GM23338 (cell line): ENCODE measurements at regions not wholly inside any gene's neighbourhood (a gene's known extent, or its start where the extent isn't known, plus 50 kb on each side); places are given as distances from the start of the nearest gene placed in this dataset.

ENCODE experiments used
- CREB1 ChIP-seq: fragments of 250-450 bp; sonication (Bioruptor Pico); IDR thresholded peaks from 2 replicates; pipeline ENCODE4 v1.5.0; 2020; ENCODE audit warnings: low read depth, mild to moderate bottlenecking, moderate library complexity
- EZH2 ChIP-seq: fragments of 200-600 bp; sonication (generic); IDR thresholded peaks from one replicate; pipeline ENCODE4 v1.8.0; 2017; ENCODE audit warnings: antibody characterized with exemption, mild to moderate bottlenecking, low read depth; ENCODE audit not compliant: unreplicated experiment
- EZH2phosphoT487 ChIP-seq: fragments of 200-600 bp; sonication (generic); IDR thresholded peaks from one replicate; pipeline ENCODE4 v1.8.1; 2018; ENCODE audit warnings: antibody characterized with exemption; ENCODE audit not compliant: unreplicated experiment
- JUNB ChIP-seq: IDR thresholded peaks from one replicate; pipeline ENCODE4 v1.6.1; 2016; ENCODE audit warnings: antibody characterized with exemption; ENCODE audit not compliant: unreplicated experiment
- POLR2AphosphoS5 ChIP-seq: IDR thresholded peaks from 2 replicates; pipeline ENCODE4 v1.6.1; 2016; ENCODE audit warnings: antibody characterized with exemption, low read depth
- STAT1 ChIP-seq: IDR thresholded peaks from one replicate; pipeline ENCODE4 v1.6.1; 2016; ENCODE audit warnings: antibody characterized with exemption; ENCODE audit not compliant: unreplicated experiment
- ZNF114 ChIP-seq: fragments of 250-450 bp; sonication (Bioruptor Pico); IDR thresholded peaks from 2 replicates; pipeline ENCODE4 v1.5.0; 2020; ENCODE audit warnings: mild to moderate bottlenecking, moderate library complexity
- TF ChIP-seq, protein P1 (sequence below), 2 experiments: fragments of 200-600 bp in 1 of 2; sonication (generic) in 1 of 2; conservative IDR thresholded peaks; 2 replicates each; pipeline versions ENCODE4 v1.5.1 to v1.6.1; 2016 to 2017; ENCODE audit warnings: antibody characterized with exemption in 2 of 2, low read depth in 2 of 2, mild to moderate bottlenecking in 2 of 2, moderate library complexity in 1 of 2
- TF ChIP-seq, protein P2 (sequence below): IDR thresholded peaks from 2 replicates; pipeline ENCODE4 v1.6.1; 2016; ENCODE audit warnings: antibody characterized with exemption
- TF ChIP-seq, protein P3 (sequence below): IDR thresholded peaks from one replicate; pipeline ENCODE4 v1.6.1; 2018; ENCODE audit warnings: antibody characterized with exemption; ENCODE audit not compliant: unreplicated experiment

DNA sequence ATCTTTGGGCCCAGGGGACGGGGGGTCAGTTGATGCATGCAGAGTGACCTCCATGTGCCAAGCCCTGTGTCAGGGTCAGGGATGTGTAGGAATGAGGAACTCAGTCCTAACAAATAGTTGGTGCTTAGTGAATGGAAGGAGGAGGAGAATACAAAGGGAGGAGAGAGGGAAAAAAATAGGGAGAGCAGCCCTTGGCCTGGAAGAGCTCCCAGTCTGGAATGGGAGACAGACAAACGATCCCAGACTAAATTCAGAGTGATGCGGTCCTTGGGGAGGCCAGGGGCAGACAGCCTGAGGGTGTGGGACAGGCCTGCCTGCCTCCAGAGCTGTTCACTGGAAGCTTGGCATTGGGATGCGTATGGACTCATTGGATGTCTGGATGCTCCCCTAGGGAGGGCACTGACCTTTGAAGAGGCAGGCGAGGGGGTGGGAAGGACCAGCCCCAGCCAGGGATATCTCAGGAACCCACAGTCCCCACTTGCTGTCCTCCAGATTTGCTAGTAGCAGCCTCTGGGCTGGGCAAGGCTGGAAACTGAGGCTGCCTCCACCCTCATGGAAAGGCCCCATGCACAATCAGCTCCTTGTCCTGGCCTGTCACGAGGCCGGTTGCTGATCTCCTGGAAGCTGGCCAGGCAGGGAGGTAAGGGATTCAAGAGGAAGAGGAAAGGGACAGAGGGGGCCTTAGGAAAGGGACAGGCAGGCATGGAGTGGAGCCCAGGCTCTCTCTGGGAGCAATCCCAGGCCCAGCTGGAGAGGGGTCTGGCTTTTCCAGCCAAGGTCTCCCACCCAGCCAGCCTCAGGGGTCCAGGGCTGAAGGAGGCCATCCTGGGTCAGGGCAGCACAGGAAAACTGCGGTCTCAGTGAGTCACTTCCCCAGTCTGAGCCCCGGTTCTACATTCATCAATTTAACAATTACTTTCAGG, 69.0 kb upstream of the GGTA1 start:
- TF ChIP-seq, protein P1, sequence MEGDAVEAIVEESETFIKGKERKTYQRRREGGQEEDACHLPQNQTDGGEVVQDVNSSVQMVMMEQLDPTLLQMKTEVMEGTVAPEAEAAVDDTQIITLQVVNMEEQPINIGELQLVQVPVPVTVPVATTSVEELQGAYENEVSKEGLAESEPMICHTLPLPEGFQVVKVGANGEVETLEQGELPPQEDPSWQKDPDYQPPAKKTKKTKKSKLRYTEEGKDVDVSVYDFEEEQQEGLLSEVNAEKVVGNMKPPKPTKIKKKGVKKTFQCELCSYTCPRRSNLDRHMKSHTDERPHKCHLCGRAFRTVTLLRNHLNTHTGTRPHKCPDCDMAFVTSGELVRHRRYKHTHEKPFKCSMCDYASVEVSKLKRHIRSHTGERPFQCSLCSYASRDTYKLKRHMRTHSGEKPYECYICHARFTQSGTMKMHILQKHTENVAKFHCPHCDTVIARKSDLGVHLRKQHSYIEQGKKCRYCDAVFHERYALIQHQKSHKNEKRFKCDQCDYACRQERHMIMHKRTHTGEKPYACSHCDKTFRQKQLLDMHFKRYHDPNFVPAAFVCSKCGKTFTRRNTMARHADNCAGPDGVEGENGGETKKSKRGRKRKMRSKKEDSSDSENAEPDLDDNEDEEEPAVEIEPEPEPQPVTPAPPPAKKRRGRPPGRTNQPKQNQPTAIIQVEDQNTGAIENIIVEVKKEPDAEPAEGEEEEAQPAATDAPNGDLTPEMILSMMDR (conservative IDR thresholded peaks at IDR 0.05; ENCODE audit: low read depth in 2 of 2) = no peak
- TF ChIP-seq POLR2AphosphoS5 (no peak), EZH2 (no peak), CREB1 (CRISPR knock-in tag) (no peak), JUNB (no peak), EZH2phosphoT487 (no peak), ZNF114 (CRISPR knock-in tag) (no peak), STAT1 (no peak)
- TF ChIP-seq, protein P2, sequence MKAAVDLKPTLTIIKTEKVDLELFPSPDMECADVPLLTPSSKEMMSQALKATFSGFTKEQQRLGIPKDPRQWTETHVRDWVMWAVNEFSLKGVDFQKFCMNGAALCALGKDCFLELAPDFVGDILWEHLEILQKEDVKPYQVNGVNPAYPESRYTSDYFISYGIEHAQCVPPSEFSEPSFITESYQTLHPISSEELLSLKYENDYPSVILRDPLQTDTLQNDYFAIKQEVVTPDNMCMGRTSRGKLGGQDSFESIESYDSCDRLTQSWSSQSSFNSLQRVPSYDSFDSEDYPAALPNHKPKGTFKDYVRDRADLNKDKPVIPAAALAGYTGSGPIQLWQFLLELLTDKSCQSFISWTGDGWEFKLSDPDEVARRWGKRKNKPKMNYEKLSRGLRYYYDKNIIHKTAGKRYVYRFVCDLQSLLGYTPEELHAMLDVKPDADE = no peak
- TF ChIP-seq, protein P3, sequence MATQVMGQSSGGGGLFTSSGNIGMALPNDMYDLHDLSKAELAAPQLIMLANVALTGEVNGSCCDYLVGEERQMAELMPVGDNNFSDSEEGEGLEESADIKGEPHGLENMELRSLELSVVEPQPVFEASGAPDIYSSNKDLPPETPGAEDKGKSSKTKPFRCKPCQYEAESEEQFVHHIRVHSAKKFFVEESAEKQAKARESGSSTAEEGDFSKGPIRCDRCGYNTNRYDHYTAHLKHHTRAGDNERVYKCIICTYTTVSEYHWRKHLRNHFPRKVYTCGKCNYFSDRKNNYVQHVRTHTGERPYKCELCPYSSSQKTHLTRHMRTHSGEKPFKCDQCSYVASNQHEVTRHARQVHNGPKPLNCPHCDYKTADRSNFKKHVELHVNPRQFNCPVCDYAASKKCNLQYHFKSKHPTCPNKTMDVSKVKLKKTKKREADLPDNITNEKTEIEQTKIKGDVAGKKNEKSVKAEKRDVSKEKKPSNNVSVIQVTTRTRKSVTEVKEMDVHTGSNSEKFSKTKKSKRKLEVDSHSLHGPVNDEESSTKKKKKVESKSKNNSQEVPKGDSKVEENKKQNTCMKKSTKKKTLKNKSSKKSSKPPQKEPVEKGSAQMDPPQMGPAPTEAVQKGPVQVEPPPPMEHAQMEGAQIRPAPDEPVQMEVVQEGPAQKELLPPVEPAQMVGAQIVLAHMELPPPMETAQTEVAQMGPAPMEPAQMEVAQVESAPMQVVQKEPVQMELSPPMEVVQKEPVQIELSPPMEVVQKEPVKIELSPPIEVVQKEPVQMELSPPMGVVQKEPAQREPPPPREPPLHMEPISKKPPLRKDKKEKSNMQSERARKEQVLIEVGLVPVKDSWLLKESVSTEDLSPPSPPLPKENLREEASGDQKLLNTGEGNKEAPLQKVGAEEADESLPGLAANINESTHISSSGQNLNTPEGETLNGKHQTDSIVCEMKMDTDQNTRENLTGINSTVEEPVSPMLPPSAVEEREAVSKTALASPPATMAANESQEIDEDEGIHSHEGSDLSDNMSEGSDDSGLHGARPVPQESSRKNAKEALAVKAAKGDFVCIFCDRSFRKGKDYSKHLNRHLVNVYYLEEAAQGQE = no peak
